ENCODE measurements at regions not wholly inside any gene's neighbourhood (a gene's known extent, or its start where the extent isn't known, plus 50 kb on each side); places are given as distances from the start of the nearest gene placed in this dataset.

- TF ChIP-seq CTCF (IDR thresholded peaks at IDR 0.05; ENCODE audit: unreplicated experiment): no peak
- ChIA-PET CTCF (interaction anchor here (0.6 to 1.6 kb wide), 2 partner anchors 14 to 17 kb away, joined by 3 to 5 read pairs; no protein-coding TSS in a partner anchor), POLR2A (interaction anchor here (0.8 kb wide), 1 partner anchor 28 kb away, joined by 3 read pairs; no protein-coding TSS in a partner anchor)
- Mint-ChIP-seq H3K27me3 (ENCODE audit: insufficient read depth, unreplicated experiment) (peaks cover 38% of the 10 kb centered on the region), H3K9me3 (ENCODE audit: unreplicated experiment) (no peaks in the 10 kb centered on the region), H3K4me1 (ENCODE audit: insufficient read depth, unreplicated experiment) (no peaks in the 10 kb centered on the region), H3K36me3 (ENCODE audit: insufficient read depth, unreplicated experiment) (no peaks in the 10 kb centered on the region), H3K27ac (ENCODE audit: low read depth, unreplicated experiment) (no peak overlapping the region), H3K4me3 (ENCODE audit: unreplicated experiment) (no peak overlapping the region)
- BruUV-seq (replicated peaks): no TSS peak
- no peak for DNase-seq (ENCODE audit: unreplicated experiment)
- intact Hi-C loops (cut with micrococcal nuclease): no loop called here
These were observed 98.9 kb upstream of the PFN2 start for GRCh38 chr3:150069633-150070032.

- BruUV-seq (replicated peaks): no TSS peak
- ChIA-PET CTCF (interaction anchor here (0.6 to 1.6 kb wide), 2 partner anchors 15 to 17 kb away, joined by 3 to 5 read pairs; no protein-coding TSS in a partner anchor), POLR2A (interaction anchor here (0.5 to 0.8 kb wide), 2 partner anchors 28 to 393 kb away, joined by 3 to 4 read pairs; no protein-coding TSS in a partner anchor)
- no peak for DNase-seq (ENCODE audit: unreplicated experiment)
- Mint-ChIP-seq H3K27ac (ENCODE audit: low read depth, unreplicated experiment) (no peak overlapping the region), H3K4me1 (ENCODE audit: insufficient read depth, unreplicated experiment) (no peaks in the 10 kb centered on the region), H3K27me3 (ENCODE audit: insufficient read depth, unreplicated experiment) (peaks cover 38% of the 10 kb centered on the region), H3K36me3 (ENCODE audit: insufficient read depth, unreplicated experiment) (no peaks in the 10 kb centered on the region), H3K4me3 (ENCODE audit: unreplicated experiment) (no peak overlapping the region), H3K9me3 (ENCODE audit: unreplicated experiment) (no peaks in the 10 kb centered on the region)
- intact Hi-C loops (cut with micrococcal nuclease): no loop called here
- TF ChIP-seq CTCF (IDR thresholded peaks at IDR 0.05; ENCODE audit: unreplicated experiment): no peak
These were observed 98.4 kb upstream of the PFN2 start for GRCh38 chr3:150069154-150069527.

- BruUV-seq (replicated peaks): no TSS peak
- H3K27me3 Mint-ChIP-seq (ENCODE audit: insufficient read depth, unreplicated experiment): peaks cover 38% of the 10 kb centered on the region
These were observed 97.9 kb upstream of the PFN2 start for GRCh38 chr3:150068440-150069153.

More at GRCh38 chr3:150068440-150069153, 97.9 kb upstream of the PFN2 start:
- ChIA-PET POLR2A (interaction anchor here (0.5 to 0.7 kb wide), 2 partner anchors 12 to 393 kb away, joined by 3 to 4 read pairs; no protein-coding TSS in a partner anchor), CTCF (interaction anchor here (0.9 to 1.6 kb wide), 2 partner anchors 16 to 116 kb away, joined by 3 to 5 read pairs; no protein-coding TSS in a partner anchor)
- H3K27ac Mint-ChIP-seq (ENCODE audit: low read depth, unreplicated experiment): no peak overlapping the region
- no peak for DNase-seq (ENCODE audit: unreplicated experiment)
- no peak for TF ChIP-seq CTCF (IDR thresholded peaks at IDR 0.05; ENCODE audit: unreplicated experiment)
- H3K4me3 Mint-ChIP-seq (ENCODE audit: unreplicated experiment): no peak overlapping the region
- intact Hi-C loops (cut with micrococcal nuclease): no loop called here
- H3K4me1 Mint-ChIP-seq (ENCODE audit: insufficient read depth, unreplicated experiment): no peaks in the 10 kb centered on the region
- H3K9me3 Mint-ChIP-seq (ENCODE audit: unreplicated experiment): no peaks in the 10 kb centered on the region
- no peaks in the 10 kb centered on the region for H3K36me3 Mint-ChIP-seq (ENCODE audit: insufficient read depth, unreplicated experiment)
